ENCODE measurements at regions not wholly inside any gene's neighbourhood (a gene's known extent, or its start where the extent isn't known, plus 50 kb on each side); places are given as distances from the start of the nearest gene placed in this dataset.

DNA sequence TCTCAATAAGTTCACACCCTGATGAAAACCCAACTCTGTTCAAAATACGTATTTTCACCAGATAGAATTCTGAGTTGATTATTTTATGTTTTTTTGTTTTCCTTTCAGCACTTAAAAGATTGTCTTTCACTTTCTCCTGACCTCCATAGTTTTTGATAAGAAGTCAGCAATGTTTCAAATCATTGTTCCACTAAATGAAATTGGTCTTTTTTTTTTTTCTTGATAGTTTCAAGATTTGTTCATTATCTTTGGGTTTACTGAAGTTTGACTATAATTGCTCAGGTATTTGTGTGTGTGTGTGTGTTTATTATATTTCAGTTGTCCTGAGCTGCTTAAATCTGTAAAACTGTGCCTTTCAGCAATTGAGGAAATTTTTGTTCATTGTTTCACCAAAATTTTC lies 498.7 kb downstream of the TLE1 start:
- DNase-seq (ENCODE audit: low read depth): no peak

DNA sequence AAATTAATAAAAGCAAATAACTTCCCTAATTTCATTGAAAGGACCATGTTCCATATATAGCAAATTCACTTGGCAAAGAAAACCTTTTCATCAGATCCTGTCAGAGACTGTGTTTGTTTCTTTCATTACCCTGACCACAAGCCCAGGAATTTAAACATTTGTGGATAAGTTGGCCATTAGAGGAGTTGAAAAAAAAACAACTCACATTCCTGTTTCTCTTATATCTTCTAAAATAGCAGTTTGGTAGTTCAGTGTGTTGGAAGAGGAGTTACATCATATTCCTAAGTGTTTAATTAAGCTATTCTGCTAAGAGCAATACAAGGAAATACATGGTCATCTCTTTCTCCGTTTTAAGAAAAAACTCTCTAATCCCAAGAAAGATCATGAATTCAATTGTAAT lies 505.6 kb downstream of the TLE1 start:
- DNase-seq (ENCODE audit: low read depth): no peak

DNA sequence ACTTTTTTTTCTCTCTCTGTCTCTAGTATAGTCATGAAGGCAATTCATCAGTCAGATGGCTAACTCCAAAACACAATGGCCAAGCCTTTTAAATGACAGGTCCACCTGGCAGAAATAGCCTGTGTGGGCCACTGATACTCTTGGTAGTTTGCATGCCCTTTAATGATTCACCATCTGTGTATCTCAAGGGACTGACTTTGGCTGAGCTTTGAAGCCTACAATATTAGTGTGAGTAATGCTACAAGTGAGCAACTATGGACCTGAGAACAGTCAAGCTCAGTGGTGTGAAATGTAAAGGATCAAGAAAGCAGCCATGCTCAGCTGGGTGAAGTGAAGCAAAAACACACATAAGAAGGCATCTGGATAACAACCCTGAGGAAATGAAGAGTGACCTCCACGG lies 506.9 kb downstream of the TLE1 start:
- DNase-seq (ENCODE audit: low read depth): no peak

DNA sequence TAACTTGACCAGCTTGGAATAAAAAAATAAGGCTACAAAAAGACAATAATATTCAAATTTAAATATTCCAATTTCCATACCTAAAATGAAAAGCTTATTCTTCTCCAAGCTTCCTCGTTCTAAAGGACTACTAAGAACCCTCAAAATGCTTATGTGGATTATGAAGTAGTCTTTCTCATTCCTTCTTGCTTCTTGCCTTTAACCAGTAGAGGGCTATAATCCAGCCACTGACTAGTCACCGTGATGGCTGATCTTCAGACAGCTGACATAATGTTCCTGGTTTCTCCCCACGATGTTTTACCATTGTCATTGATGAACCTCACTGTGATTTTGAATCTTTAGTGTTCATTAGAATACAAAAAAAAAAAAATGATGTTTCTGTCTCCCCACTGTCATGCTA lies 515.3 kb downstream of the TLE1 start:
- DNase-seq (ENCODE audit: low read depth): no peak

DNA sequence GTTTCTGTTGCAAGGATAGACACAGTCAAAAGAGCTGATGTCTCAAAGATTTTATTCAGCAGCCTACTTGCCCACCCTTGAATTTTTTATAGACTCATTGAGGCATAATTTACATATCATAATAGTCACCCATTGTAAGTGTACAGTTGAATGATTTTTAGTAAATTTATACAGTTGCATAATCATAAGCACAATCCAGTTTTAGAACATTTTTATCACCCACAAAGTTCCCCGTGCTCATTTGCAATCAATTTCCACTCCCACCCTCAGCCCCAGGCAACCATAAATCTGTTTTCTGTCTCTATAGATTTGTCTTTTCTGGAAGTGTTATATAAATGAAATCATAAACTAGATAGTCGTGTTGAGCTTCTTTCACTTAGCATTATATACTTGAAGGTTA lies 517.7 kb downstream of the TLE1 start:
- no peak for DNase-seq (ENCODE audit: low read depth)

DNA sequence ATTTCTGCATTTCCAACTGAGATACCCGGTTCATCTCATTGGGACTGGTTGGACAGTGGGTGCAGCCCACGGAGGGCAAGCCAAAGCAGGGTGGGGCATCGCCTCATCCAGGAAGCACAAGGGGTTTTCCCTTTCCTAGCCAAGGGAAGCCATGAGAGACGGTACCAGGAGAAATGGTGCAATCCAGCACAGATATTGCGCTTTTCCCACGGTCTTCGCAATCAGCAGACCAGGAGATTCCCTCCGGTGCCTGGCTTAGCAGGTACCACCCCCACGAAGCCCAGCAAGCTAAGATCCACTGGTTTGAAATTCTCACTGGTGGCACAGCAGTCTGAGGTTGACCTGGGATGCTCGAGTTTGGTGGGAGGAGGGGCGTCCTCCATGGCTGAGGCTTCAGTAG lies 527.0 kb downstream of the TLE1 start:
- DNase-seq (ENCODE audit: low read depth): no peak

DNA sequence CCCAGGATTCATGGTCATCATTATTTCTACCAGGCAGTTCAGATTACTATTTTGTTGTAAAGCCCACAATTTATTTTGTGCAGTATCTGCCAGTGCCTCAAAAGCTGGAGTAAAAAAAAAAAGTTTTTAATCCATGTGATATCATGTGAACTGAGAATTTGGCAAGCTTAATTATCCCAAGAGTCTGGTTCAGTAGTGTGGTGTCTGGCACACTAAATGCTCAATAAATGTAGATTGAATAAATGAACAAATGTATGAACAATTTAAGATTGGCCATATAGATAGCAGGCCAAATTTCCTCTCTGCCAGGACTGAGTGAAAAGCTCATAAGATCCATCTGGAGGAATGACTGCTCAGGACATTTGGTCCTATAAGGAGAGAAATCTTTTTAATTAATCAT lies 533.0 kb downstream of the TLE1 start:
- no peak for DNase-seq (ENCODE audit: low read depth)

DNA sequence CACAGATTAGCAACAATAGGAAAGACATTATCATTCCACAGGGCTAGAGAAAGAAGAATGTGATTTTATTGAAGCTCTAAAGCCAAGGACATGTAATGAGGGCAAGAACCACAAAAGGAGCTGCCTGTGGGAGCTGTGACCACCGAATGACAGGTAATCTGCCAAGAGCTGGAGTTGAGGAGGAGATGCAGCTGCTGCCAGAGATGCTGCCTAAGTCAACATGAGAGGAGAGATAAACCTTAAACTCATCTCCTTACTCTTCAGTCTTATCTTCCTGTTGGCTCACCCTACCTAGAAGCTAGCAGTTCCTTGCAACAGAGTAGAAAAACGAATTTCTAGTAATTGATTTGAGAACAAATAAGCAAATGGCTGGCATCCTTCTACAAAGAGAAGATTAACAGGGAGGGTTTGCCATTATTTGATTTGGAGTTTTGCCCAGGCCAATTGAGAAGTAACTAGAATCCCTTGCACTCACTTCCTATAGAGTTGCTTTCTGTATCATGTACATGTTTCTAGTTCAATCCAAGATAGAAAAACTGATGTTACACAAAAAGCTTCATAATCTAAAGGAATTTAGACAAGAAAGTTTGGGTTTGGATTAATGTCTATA lies 539.2 kb downstream of the TLE1 start:
- no peak for DNase-seq (ENCODE audit: low read depth)

DNA sequence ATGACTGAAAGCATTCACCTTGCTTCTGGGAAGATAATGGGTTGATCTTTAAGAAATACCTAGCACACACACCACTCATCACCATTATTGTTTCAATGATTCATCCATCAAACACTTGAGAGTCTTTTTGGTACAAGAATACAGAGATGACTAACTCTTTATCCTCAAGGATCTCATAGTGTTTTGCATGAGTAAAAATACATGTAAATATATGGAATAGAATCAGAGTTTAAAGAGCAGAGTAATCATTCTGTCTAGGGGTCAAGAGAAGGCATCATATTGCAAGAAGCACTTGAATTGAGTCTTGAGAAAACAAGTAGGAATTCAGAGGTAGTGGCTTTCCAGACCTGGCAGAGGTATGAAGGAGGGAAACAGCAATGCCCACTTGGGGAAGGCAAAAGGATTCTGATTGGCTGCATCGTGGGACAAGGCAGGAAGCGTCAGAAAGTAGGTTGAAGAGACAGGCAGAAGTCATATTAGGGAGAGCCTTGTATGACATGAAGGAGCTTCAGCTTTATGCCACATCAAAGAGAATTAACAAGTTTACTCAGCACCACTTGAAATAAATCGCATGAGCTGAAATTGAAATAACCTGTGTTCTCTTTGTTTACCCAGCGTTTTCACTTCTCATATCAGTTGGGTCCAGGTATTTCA lies 542.5 kb downstream of the TLE1 start:
- no peak for DNase-seq (ENCODE audit: low read depth)

DNA sequence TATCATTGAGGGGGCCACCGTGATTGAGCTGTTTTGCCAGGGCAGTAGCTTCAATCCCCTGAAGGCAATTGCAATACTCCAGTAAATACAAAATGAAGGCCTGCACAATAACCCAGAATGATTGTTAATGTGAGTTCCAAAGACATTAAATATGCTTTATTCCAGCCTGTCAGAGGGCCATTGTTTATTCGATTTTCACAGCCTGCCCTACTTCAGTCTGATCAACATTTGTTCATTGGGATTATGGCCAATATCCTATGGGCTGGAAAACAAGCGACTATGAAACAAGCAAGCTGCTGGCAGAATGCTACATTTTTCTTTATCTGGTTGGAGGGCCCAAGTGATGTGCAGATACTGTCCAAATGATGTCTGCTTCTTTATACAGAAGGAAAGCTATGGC lies 543.1 kb downstream of the TLE1 start:
- no peak for DNase-seq (ENCODE audit: low read depth)

DNA sequence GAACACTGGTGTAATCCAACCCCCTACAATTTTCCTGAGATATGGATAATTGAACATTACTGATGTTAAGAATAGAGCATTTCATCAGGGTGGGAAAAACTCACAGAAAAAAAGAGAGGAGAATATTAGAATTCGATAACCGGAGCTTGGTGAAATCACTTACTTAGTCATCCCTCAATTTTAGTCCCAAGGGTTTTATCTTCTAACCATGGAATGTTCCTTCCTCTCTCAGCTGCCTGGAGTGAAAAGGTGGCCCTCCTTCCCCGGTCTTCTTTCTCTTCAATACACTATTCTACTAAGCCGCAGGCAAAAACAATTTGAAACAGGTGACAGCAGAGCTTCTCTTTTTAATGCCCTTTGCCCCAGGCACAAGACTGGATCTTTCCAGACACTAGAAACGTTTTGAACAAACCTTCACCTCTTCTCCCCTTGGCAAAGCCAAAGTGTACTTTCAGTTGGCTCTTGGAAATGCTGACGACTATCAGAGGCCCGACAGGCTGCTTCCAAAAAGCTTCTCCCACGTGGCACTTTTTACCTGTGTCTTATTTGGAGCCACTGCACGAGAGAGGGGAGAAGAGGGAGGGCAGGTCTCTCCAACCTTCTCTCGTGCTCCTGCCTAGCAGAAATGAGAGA lies 543.9 kb downstream of the TLE1 start:
- DNase-seq (ENCODE audit: low read depth): no peak

DNA sequence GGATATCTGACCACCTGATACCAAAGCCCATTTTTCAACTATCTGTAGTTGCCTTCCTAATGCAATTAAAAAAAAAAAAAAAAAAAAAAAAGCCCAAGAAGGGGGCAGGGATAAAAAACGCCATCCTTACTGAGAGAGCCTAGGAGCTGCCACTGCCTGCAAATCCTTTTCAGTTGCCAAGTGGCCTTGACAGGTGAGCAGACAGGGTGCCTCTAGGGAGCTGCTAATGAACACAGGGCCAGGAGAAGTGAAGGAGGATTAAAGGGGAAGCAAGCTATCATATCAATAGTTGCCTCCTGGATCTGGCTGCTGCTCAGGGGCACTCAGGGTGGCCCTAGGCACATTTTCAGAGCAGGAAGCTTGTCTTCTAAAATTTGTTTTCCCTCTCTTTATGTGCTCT lies 547.4 kb downstream of the TLE1 start:
- DNase-seq (ENCODE audit: low read depth): no peak

DNA sequence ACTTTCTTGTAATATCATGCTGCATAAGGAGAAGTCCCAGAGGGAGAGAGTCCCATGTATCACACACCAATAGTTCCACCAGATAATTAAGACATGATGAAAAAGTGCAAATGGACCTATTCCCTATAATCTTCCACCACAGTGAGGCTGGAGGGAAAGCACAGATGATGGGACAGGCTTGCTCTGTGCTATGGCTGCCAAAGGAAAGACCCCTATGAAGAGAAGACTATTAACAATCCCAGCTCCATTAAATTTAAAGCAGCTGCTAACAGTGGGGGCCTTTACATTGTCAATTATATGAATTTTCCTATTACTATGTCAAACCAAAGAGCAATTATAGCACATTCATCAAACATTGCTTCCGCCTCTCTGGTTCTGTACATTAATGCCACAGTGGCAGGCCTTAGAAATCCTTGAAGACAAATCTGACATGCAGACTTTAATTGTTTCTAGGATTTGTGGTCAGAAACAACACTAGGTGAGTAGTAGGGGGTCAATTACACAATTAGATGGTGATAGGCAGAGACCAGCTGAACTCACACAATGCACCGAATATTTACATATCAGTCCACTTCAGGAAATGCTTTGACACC lies 551.3 kb downstream of the TLE1 start:
- DNase-seq (ENCODE audit: low read depth): no peak

DNA sequence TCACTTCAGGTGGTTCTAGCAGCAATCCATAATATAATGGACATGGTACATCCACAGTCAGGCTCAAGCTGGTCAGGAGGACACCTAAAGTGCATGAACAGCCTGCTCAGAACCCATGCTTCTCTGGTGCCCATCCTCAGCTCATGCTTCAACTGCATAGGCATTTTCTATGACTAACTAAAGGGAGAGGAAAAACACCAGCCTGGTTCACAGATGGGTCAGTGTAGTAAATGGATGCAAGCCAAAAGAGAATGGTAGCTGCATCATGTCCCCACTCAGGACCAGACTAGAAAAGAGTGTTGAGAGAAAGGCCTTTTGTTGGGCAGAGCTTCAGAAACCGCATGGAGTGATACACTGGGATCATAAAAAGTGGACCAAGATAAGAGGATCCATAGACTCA lies 556.6 kb downstream of the TLE1 start:
- no peak for DNase-seq (ENCODE audit: low read depth)

DNA sequence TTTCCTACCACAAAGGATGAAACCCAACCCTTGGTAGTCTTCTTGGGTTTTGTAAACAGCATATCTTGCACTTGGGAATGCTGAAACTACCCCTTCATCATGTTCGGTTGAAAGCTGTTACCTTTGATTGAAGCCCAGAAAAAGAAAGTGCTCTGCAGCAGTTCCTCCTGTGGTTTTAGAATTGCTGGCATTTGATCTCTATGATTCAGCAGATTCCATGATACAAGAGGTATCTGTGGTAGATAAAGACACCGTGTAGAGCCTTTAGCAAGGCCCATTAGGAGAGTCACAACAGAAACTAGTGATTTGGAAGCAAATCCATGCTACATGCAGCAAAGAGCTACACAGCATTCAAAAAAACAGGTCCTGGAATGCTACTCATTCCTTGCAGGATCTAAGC lies 557.0 kb downstream of the TLE1 start:
- no peak for DNase-seq (ENCODE audit: low read depth)

DNA sequence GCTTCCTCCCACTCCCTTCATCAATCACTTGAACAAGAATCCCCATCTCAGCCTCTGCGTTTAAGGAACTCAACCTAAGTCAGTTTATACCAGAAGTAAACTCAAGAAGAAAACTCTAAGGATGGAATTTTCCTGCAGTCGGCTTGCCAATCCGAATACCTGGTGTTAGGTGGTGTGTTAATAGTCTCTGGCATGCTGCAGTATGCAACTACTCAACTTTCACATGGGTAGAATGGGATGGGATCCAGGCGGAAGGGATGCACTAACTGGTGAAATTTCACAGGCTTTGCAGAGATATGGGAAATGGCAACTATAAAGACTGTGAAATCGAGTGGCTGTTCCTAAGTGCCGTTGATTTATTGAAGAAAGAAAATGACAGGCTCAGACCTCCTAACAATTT lies 560.6 kb downstream of the TLE1 start:
- no peak for DNase-seq (ENCODE audit: low read depth)

DNA sequence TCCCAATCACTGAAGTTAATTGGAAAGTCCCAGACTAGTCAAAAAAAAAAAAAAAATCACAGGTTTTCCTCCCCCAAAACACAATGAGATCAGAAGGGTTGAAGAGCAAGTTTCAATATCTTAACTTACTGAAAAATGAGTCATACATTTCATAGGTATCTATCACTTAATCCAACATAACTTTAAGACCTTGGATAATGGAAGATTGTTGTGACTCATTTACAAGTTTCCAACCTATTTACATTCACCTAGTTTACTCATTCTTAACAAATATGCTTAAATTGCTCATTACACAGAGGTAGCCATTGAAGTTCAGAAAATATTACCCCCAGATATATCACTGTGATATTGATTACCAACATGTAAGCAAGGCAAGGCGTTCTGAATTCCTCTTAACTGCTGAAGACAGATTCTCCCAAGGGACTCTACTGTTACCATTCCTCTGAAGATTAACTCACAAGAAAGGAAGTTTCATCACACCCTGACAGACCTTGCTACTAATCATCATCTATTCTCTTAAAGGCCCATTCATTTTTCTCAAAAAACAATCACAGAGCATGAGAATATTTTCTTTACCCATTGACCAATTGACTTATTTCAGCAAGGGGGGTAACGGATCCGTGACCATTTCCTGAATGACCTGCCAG lies 563.8 kb downstream of the TLE1 start:
- no peak for DNase-seq (ENCODE audit: low read depth)

DNA sequence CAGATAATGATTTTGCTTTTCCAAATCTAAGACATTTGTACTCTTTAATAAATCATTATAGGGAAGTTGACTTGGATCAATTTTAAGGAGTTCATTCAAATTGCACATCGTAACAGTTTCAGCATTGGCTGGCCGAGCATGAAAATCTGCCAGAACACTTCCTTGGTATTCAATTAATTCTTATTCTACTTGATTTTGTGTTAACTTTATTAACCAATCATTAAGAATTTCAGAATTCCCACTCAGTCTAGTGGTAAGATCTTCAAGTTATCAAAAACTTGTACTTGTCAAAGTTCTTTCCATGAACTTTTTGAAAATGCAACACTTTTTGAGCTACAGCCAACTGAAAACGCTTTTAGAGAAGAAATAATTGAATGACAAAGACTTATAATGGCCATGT lies 565.8 kb downstream of the TLE1 start:
- no peak for DNase-seq (ENCODE audit: low read depth)

DNA sequence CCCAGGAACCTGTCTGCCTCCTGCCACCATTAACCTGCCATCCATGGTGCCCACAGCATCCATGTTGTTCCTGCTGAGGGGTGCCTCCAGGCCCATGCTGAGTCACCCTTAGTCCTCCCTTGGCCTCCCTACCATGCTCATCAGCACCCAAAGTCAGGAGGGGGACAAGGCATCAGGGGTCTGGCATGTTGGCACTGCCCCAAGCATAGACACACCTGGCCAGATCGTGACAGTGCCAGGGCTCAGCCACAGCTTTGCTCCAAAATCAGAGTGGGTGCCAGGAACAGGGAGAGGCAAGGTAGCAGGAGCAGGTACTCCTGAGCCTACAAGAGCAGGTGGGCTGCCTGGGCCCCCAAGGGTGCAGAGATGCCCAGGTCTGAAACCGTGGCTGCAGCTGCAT lies 566.6 kb downstream of the TLE1 start:
- DNase-seq (ENCODE audit: low read depth): no peak

DNA sequence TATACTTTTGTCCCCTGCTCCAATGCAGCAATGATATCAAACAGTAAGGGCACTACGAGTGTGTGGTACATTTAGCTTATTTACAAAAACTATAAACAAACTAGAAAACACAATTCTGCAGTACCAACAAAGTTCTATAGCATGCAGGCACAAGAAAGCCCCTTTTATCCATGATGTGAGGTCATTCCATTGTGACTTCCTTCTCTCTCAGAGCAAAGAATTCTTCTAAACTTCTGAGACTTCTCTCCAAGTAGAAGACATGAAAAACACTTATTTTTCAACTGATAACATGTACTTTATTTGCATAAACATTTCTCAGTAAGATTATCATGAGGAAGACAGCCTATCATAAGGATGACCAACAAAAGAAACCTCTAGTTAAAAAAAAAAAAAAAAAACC lies 569.8 kb downstream of the TLE1 start:
- DNase-seq (ENCODE audit: low read depth): no peak

DNA sequence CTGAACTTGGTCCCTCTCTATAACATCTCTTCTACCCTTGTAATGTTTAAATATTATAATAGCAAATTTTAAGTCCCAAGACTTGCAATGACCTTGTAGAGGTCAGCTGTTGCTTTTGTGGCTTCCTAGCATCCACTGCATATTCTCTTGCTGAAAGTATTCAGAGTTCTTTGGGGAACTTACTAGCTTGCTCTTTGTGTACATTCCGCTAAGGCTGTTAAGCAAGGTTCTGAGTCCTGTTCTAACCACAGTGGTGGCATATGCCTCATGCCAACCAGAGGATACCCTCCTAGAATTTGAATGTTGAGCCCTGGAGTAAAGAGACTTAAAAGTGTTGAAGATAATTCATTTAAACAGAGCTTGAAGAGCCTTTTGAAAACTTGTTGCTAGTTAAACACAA lies 570.9 kb downstream of the TLE1 start:
- DNase-seq (ENCODE audit: low read depth): no peak

DNA sequence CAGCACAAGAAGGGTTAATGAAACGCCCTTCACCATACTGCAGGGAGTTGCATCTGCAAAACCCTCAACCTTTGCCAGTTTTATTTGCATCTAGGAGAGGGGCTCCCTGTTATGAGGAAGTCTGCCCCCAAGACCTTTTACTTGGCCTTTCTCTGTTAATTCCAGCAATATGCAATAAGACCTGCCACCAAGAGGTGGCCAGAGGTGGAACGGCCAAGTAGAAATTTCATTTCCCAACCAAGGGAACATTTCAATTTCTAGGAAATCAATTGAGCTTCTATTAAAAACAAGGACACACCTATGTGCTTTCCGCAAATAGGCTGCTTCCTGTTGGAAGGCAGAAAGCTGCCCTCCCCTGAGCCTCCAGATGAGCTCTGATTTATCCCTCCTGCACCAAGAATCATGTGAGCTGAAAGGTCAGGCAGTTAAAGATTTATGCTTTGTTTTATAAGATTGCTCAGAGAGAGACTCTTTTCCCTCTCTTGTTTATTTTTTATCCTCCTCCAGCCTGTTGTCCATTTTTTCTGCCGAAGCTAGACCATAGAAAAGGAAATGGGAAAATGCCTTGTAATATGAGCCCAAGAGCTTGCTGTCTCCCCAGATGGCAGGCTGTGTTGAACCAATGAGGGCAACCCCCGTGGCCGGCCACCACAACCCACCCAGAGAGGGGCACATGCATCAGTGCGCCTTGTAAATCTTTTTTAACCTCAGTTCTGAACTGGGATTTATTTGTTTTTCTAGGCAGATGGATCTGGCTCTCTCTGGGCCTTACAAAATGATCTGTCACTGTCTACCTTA lies 572.8 kb downstream of the TLE1 start:
- DNase-seq (ENCODE audit: low read depth): no peak

All from activated gamma-delta T cell treated with anti-CD3 and anti-CD28 coated beads, Interleukin-2, amount 50 U/mL, for 16 hours (primary cell).